HepG2 (cell line): ENCODE measurements at regions not wholly inside any gene's neighbourhood (a gene's known extent, or its start where the extent isn't known, plus 50 kb on each side); places are given as distances from the start of the nearest gene placed in this dataset.

Experiments used
- ATAC-seq: fragments of 200-7000 bp; cut with Tn5 transposase; 3 replicates; pipeline ENCODE4 v1.9.1; 2020; ENCODE audit warnings: mild to moderate bottlenecking, moderate library complexity
- BruUV-seq: library from RNA; stranded (reverse); fragments of 400-500 nt; replicated peaks from 2 replicates; lab custom pipeline; 2021; lab: Mats Ljungman, UMichigan
- CTCF ChIA-PET: fragments of 300-600 bp; formaldehyde crosslinking; extraction: SDS; loops from one replicate; lab custom pipeline; 2021; ENCODE audit warnings: low total read pairs, inconsistent platforms, low intra/inter-chr PET ratio; lab: Yijun Ruan, JAX
- POLR2A ChIA-PET: fragments of 350-600 bp; sonication (Branson Sonifier 250); formaldehyde crosslinking; loops from one replicate; lab custom pipeline; 2020; ENCODE audit warnings: antibody characterized with exemption, inconsistent platforms; lab: Yijun Ruan, JAX
- DNase-seq: peaks from one replicate; pipeline ENCODE4 v3.0.0-alpha.2; 2015; ENCODE audit warnings: low spot score
- FAIRE-seq: peaks from 3 replicates; lab custom pipeline; 2011; peaks lifted over from hg19 to GRCh38; lab: Jason Lieb, UNC
- H2AFZ ChIP-seq: one replicate; pipeline ENCODE4 v1.6.1; 2011; ENCODE audit warnings: low read length, inconsistent platforms
- H3K27ac ChIP-seq: fragments of 300-600 bp; 3 replicates; pipeline ENCODE4 v1.8.0; 2011; ENCODE audit warnings: mixed run types, mild to moderate bottlenecking, mixed read lengths, low read length, inconsistent platforms; ENCODE audit not compliant: insufficient read depth; ENCODE audit errors: extremely low read length
- H3K27me3 ChIP-seq, 2 experiments: fragments of 200-600 bp in 1 of 2; 2 replicates in 1 of 2; 3 replicates in 1 of 2; pipeline versions ENCODE4 v1.6.0 to v1.8.0; 2011; ENCODE audit warnings: low read length in 2 of 2, mild to moderate bottlenecking in 2 of 2, moderate library complexity in 2 of 2, inconsistent platforms in 1 of 2; ENCODE audit not compliant: insufficient read depth in 2 of 2, control insufficient read depth in 1 of 2
- H3K36me3 ChIP-seq, 2 experiments: fragments of 200-600 bp in 1 of 2; replicated peaks in 1 of 2; 2 replicates in 1 of 2; 3 replicates in 1 of 2; pipeline versions ENCODE4 v1.5.1 to v1.8.0; 2011; ENCODE audit warnings: low read length in 2 of 2, inconsistent platforms in 1 of 2; ENCODE audit not compliant: insufficient read depth in 2 of 2, control insufficient read depth in 1 of 2
- H3K4me1 ChIP-seq: 2 replicates; pipeline ENCODE4 v1.5.1; 2012; ENCODE audit warnings: low read length, inconsistent platforms; ENCODE audit not compliant: insufficient read depth
- H3K4me2 ChIP-seq: 2 replicates; pipeline ENCODE4 v1.6.0; 2011; ENCODE audit warnings: low read depth, low read length, inconsistent platforms
- H3K4me3 ChIP-seq, 3 experiments: fragments of 200-600 bp in 1 of 3; sonication (generic), shearing (Covaris generic) in 1 of 3; replicated peaks in 1 of 3; 2 replicates each; pipeline ENCODE4 v1.5.1; 2011 to 2016; ENCODE audit warnings: low read length in 3 of 3, inconsistent platforms in 2 of 3, low read depth in 2 of 3, mild to moderate bottlenecking in 2 of 3, control low read depth in 1 of 3, mixed read lengths in 1 of 3; ENCODE audit not compliant: insufficient read depth in 1 of 3
- H3K79me2 ChIP-seq: one replicate; pipeline ENCODE4 v1.6.1; 2011; ENCODE audit warnings: low read length, inconsistent platforms; ENCODE audit not compliant: insufficient read depth
- H3K9ac ChIP-seq: 2 replicates; pipeline ENCODE4 v1.6.0; 2011; ENCODE audit warnings: mild to moderate bottlenecking, low read depth, low read length, inconsistent platforms; ENCODE audit not compliant: insufficient read depth
- H3K9me3 ChIP-seq: 2 replicates; pipeline ENCODE4 v1.5.1; 2012; ENCODE audit warnings: mild to moderate bottlenecking, low read length
- H4K20me1 ChIP-seq: 2 replicates; pipeline ENCODE4 v1.6.0; 2011; ENCODE audit warnings: inconsistent platforms, mild to moderate bottlenecking, low read length, moderate library complexity; ENCODE audit not compliant: insufficient read depth
- GABPB1 ChIP-seq: IDR thresholded peaks from 2 replicates; pipeline ENCODE4 v1.6.1; 2016; ENCODE audit warnings: mild to moderate bottlenecking, missing genetic modification reagents, moderate library complexity, missing compliant biosample characterization
- HDAC6 ChIP-seq: fragments of 200-600 bp; sonication (generic); IDR thresholded peaks from 2 replicates; pipeline ENCODE4 v1.7.0; 2017; ENCODE audit warnings: mild to moderate bottlenecking, antibody characterized with exemption, low read length, low read depth
- SMAD1 ChIP-seq: sonication (generic); formaldehyde crosslinking; IDR thresholded peaks from 2 replicates; pipeline ENCODE4 v1.4.0; 2020; ENCODE audit warnings: missing genetic modification reagents, low read depth, mild to moderate bottlenecking, borderline replicate concordance
- TCF7 ChIP-seq: sonication (generic); IDR thresholded peaks from 2 replicates; pipeline ENCODE4 v1.6.1; 2016; ENCODE audit warnings: antibody characterized with exemption, low read depth
- TP53 ChIP-seq: sonication (generic); formaldehyde crosslinking; conservative IDR thresholded peaks from 2 replicates; pipeline ENCODE4 v1.4.0; 2020; ENCODE audit warnings: missing genetic modification reagents
- ZNF292 ChIP-seq: sonication (generic); formaldehyde crosslinking; IDR thresholded peaks from 2 replicates; pipeline ENCODE4 v1.8.1; 2022; ENCODE audit warnings: mild to moderate bottlenecking, low read depth, missing genetic modification reagents, borderline replicate concordance
- ZSCAN9 ChIP-seq: IDR thresholded peaks from 2 replicates; pipeline ENCODE4 v1.6.1; 2016; ENCODE audit warnings: borderline replicate concordance
- WGBS: methylation state at CpG from one replicate; pipeline ENCODE4 v1.1.6; 2017; ENCODE audit warnings: low lambda C conversion rate; 5-methylcytosine and 5-hydroxymethylcytosine counted together
- in situ Hi-C: cut with HindIII; loops from 2 replicates; pipeline ENCODE4 v1.10.0; 2017; ENCODE audit warnings: low pct_unique_long_range_greater_than_20kb; ENCODE audit not compliant: extremely low pct_ligation_motif_present
- intact Hi-C: fragments of 100-400 bp; cut with micrococcal nuclease; formaldehyde crosslinking; loops from one replicate; pipeline ENCODE4 v1.10.0; 2022; ENCODE audit not compliant: unreplicated experiment
- TF ChIP-seq, protein P1 (sequence below): sonication (generic); formaldehyde crosslinking; IDR thresholded peaks from 2 replicates; pipeline ENCODE4 v1.8.0; 2022; ENCODE audit warnings: low read depth, missing genetic modification reagents
- TF ChIP-seq, protein P2 (sequence below), 2 experiments: fragments of 450-650 bp in 1 of 2; sonication (generic) in 1 of 2; formaldehyde crosslinking; IDR thresholded peaks; 2 replicates each; pipeline versions ENCODE4 v1.5.0 to v1.8.0; 2020 to 2022; ENCODE audit warnings: mild to moderate bottlenecking in 1 of 2, missing genetic modification reagents in 1 of 2
- TF ChIP-seq, protein P3 (sequence below): sonication (generic); formaldehyde crosslinking; IDR thresholded peaks from 2 replicates; pipeline ENCODE4 v1.4.0; 2020; ENCODE audit warnings: missing genetic modification reagents, borderline replicate concordance

DNA sequence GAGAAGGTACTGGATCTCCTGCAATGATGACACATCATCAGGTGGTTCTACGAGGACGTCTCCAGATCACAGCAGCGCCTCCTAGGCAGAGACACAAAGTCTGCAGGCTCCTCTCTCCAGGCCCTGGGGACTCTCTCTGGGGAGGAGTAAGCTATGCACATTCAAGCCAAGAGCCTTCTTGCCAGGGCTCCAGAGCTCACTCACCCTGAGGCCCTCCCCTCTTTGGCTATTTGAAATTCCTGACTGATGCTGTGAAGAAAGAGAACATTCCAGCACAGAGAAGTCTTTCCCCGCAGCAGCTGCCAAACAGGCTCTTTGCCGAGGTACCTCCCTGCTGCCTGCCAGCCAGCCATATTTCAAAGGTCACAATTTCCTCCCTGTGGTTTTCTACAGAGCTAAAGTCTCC is 204.9 kb downstream of the CSNK2A3 start (continued):
- TF ChIP-seq, protein P1, sequence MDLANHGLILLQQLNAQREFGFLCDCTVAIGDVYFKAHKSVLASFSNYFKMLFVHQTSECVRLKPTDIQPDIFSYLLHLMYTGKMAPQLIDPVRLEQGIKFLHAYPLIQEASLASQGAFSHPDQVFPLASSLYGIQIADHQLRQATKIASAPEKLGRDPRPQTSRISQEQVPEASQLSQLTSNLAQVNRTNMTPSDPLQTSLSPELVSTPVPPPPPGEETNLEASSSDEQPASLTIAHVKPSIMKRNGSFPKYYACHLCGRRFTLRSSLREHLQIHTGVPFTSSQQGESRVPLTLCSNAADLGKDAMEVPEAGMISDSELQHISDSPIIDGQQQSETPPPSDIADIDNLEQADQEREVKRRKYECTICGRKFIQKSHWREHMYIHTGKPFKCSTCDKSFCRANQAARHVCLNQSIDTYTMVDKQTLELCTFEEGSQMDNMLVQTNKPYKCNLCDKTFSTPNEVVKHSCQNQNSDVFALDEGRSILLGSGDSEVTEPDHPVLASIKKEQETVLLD (CRISPR knock-in tag) = no peak

DNA sequence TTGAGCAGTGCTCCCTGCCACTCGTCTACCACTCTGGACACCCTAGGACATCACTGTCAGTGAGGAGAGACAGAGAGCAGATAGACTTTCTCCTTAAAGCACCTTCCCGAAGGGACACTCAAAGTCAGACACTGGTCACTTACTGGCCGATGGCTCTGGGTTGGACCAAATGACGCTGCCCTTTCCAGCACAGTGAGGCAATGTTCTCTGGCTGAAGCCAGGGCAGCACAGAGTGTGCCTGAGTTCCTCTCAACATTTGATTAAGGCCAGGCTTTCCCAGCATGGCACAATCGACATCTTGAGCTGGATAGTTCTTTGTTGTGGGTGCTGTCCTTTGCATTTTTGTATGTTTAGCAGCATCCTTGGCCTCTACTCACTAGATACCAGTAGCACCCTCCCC is 206.2 kb downstream of the CSNK2A3 start:
- DNase-seq (no peak), FAIRE-seq (no peak), ATAC-seq (no peak)
- no TSS peak for BruUV-seq
- H3K4me3 ChIP-seq = no peak overlapping the region
- H3K27me3 ChIP-seq = no peaks in the 10 kb centered on the region
- H3K79me2 ChIP-seq = no peaks in the 10 kb centered on the region
- no peak for TF ChIP-seq SMAD1 (CRISPR knock-in tag)
- TF ChIP-seq GABPB1 (CRISPR knock-in tag) = no peak
- no peak for TF ChIP-seq TCF7
- TF ChIP-seq HDAC6 = no peak
- WGBS = 8% methylated on average over 2 of the region's 5 CpGs
- no peak overlapping the region for H3K4me2 ChIP-seq
- POLR2A ChIA-PET = no interaction called here
- no peaks in the 10 kb centered on the region for H3K36me3 ChIP-seq
- intact Hi-C loops (no loop called here), in situ Hi-C loops (no loop called here)
- H3K9me3 ChIP-seq = no peaks in the 10 kb centered on the region
- H4K20me1 ChIP-seq = no peaks in the 10 kb centered on the region
- no peak overlapping the region for H3K9ac ChIP-seq
- H3K27ac ChIP-seq = no peak overlapping the region
- H2AFZ ChIP-seq = no peak overlapping the region
- H3K4me1 ChIP-seq = peaks cover 6% of the 10 kb centered on the region; the same call in 1 of the 2 replicates
- CTCF ChIA-PET = no interaction called here

DNA sequence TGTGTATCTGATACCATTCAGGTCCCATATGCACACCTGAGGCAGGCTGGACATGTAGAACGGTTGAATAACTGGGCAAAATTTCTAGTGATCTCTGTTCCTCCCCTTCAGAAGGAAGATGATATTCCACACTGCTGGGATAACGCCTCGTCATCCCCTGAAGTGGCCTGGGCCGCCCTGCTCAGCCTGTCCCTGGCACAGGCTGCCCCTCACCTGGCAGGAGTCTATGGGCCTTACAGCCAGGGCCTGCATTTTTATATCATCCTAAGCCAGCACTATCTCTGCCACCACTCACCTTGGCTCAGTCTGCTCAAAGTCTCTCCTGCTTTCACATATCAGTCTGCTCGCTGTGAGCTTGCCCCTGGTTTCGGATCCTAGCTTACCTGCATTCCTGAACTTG is 209.2 kb downstream of the CSNK2A3 start:
- ATAC-seq = no peak
- Histone ChIP-seq H3K27me3 (no peaks in the 10 kb centered on the region; a peak in 1 of 5 replicates), H3K4me2 (no peak overlapping the region), H3K79me2 (no peaks in the 10 kb centered on the region), H3K9ac (no peak overlapping the region), H2AFZ (no peak overlapping the region), H3K4me3 (no peak overlapping the region), H3K36me3 (no peaks in the 10 kb centered on the region), H4K20me1 (no peaks in the 10 kb centered on the region), H3K4me1 (peaks cover 6% of the 10 kb centered on the region; the same call in 1 of the 2 replicates), H3K27ac (no peak overlapping the region), H3K9me3 (no peaks in the 10 kb centered on the region)
- WGBS = 44% methylated on average over 5 of the region's 6 CpGs
- no peak for FAIRE-seq
- no TSS peak for BruUV-seq
- CTCF ChIA-PET = no interaction called here
- in situ Hi-C loops (no loop called here), intact Hi-C loops (no loop called here)
- no peak for DNase-seq
- POLR2A ChIA-PET = no interaction called here
- TF ChIP-seq, protein P2, sequence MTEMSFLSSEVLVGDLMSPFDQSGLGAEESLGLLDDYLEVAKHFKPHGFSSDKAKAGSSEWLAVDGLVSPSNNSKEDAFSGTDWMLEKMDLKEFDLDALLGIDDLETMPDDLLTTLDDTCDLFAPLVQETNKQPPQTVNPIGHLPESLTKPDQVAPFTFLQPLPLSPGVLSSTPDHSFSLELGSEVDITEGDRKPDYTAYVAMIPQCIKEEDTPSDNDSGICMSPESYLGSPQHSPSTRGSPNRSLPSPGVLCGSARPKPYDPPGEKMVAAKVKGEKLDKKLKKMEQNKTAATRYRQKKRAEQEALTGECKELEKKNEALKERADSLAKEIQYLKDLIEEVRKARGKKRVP (CRISPR knock-in tag; IDR thresholded peaks at IDR 0.05) = no peak
- TF ChIP-seq, protein P3, sequence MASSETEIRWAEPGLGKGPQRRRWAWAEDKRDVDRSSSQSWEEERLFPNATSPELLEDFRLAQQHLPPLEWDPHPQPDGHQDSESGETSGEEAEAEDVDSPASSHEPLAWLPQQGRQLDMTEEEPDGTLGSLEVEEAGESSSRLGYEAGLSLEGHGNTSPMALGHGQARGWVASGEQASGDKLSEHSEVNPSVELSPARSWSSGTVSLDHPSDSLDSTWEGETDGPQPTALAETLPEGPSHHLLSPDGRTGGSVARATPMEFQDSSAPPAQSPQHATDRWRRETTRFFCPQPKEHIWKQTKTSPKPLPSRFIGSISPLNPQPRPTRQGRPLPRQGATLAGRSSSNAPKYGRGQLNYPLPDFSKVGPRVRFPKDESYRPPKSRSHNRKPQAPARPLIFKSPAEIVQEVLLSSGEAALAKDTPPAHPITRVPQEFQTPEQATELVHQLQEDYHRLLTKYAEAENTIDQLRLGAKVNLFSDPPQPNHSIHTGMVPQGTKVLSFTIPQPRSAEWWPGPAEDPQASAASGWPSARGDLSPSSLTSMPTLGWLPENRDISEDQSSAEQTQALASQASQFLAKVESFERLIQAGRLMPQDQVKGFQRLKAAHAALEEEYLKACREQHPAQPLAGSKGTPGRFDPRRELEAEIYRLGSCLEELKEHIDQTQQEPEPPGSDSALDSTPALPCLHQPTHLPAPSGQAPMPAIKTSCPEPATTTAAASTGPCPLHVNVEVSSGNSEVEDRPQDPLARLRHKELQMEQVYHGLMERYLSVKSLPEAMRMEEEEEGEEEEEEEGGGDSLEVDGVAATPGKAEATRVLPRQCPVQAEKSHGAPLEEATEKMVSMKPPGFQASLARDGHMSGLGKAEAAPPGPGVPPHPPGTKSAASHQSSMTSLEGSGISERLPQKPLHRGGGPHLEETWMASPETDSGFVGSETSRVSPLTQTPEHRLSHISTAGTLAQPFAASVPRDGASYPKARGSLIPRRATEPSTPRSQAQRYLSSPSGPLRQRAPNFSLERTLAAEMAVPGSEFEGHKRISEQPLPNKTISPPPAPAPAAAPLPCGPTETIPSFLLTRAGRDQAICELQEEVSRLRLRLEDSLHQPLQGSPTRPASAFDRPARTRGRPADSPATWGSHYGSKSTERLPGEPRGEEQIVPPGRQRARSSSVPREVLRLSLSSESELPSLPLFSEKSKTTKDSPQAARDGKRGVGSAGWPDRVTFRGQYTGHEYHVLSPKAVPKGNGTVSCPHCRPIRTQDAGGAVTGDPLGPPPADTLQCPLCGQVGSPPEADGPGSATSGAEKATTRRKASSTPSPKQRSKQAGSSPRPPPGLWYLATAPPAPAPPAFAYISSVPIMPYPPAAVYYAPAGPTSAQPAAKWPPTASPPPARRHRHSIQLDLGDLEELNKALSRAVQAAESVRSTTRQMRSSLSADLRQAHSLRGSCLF (CRISPR knock-in tag) = no peak
- no peak for TF ChIP-seq TP53 (CRISPR knock-in tag)
- no peak for TF ChIP-seq ZSCAN9 (CRISPR knock-in tag)
- no peak for TF ChIP-seq ZNF292 (CRISPR knock-in tag)
